Right ventricle myocardium inferior (tissue), 1 donor: ENCODE measurements at regions not wholly inside any gene's neighbourhood (a gene's known extent, or its start where the extent isn't known, plus 50 kb on each side); places are given as distances from the start of the nearest gene placed in this dataset.
"Not testable (repeated sequence)": the region's sequence is repeated elsewhere in the genome, so short reads cannot be mapped to it uniquely, and the experiment has no call there.

Experiments used
- ATAC-seq: fragments of 200-7000 bp; cut with Tn5 transposase; one replicate; pipeline ENCODE4 v1.9.1; 2020; ENCODE audit warnings: mild to moderate bottlenecking, moderate library complexity
- DNase-seq: peaks from one replicate; pipeline ENCODE4 v3.0.0; 2021; ENCODE audit errors: missing footprints
- intact Hi-C: fragments of 100-400 bp; cut with DNase I; formaldehyde crosslinking; loops from one replicate; pipeline ENCODE4 v1.11.0; 2022
- donor health status: DM: no; HTN: yes; CAD: no; lungs with severe emphysema.

DNA sequence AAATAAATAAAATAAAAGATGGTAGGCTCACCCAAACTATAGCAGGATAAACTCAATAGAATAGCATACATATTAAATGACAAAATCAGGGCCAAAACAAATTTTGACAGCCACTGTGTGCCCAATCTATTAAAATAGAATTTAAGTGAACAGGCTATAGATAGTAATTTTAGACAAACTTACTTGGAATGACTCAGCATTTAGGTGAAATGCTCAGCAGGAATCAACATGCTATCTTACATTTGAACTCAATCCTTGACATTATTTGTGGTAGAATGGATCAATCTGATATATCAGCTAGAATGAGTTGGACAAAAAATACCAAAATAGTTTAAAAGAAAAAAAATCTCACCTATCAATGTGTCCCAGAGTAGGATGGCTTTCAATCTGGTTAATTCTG, 578.6 kb downstream of the RFPL4B start:
- intact Hi-C loops, result no loop called here
- ATAC-seq (no peak), DNase-seq (no peak)

DNA sequence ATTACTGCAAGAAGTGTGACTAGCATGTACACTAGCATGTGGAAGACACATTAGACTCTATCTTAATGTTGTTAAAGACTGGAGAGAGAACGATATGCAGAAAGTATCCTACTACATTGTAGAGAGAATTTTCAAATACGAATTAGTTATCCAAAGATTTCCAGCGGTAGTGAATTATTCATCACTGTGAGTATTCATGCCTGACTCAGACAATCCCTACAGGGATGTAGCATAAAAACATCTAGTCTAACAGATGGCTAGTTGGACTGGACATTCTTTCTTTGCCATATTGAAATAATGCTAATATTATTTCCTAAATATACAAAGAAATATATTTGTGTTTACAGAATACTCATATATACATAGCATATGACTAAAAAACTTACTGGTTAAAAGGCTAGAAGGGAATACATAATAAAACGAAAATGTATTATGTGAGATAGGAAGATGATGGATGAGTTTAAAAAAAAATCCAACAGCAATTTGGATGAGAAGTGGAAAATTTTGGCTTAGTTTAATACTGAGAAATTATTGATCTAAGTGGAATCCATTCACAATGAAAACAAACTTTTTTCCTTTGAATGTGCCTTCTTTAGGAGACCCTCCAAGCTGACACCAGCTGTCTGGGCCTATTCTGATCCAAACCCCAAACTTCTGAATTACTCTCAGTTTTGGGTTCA, 580.7 kb downstream of the RFPL4B start:
- DNase-seq (no peak), ATAC-seq (no peak)
- intact Hi-C loops, result no loop called here

- DNase-seq (no peak), ATAC-seq (no peak)
- intact Hi-C loops, result no loop called here
Measured at GRCh38 chr6:112929641-112930040, 582.5 kb downstream of the RFPL4B start.

GRCh38 chr6:112931832-112932231, 584.7 kb downstream of the RFPL4B start:
- peak; percentile 56 for ATAC-seq
- intact Hi-C loops, result no loop called here
- no peak for DNase-seq

DNA sequence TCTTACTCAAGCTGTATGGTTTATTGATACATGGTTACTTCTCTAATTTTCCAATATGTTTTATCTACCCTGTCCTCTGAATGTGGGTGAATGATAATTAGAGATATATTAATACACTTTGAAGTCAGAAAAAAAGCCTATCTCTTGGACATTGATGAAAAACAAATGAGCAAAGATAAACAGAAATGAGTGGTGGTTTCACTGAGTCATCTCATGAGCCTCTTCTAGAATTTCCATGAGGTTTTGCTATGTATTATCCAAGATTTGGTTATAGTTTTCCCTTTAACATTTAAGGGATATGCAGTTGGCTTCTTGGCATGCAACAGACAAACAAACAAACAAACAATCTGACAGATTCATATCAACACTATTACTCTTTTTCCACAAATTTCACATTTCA, 586.8 kb downstream of the RFPL4B start:
- intact Hi-C loops, result no loop called here
- ATAC-seq (no peak), DNase-seq (no peak)

DNA sequence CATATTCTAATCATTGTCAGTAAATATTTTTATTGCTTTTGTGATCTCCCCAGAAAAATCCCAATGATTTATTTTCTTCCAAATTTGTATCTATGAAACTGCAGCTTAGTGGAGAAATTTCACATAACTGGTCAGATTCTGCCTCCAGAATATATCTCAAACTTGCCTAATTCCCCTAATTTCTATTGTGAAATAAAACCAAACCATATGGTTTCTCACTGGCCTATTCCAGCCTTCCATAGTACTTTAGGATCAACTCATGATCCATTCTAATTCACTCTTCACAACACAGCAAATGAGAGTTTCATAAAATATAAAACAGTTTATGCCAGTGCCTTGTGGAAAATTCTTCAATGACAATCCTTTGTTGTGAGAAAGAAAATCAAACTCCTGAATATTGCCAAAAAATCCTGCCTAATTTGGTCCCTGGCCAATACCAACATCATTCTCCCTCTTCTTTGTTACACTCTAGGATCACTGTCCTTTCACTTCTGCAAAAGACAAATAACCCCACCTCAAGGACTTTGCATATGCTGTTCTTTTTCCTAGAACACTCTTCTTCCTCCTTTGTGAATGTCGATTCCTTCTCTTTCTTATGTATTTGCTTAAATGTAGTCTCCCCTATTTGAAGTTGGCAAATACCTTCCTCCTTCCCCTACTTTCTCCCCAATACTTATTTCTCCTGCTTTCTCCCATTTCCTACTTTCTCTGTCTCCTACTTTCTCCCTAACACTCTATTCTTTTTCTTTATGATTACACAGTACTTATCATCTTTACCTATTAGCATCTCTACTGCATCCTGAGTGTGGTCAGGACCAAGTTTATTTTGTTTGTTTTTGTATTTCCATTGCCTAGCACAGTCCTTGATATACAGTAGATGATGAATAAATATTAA, 587.5 kb downstream of the RFPL4B start:
- intact Hi-C loops, result no loop called here
- DNase-seq (no peak), ATAC-seq (no peak)

DNA sequence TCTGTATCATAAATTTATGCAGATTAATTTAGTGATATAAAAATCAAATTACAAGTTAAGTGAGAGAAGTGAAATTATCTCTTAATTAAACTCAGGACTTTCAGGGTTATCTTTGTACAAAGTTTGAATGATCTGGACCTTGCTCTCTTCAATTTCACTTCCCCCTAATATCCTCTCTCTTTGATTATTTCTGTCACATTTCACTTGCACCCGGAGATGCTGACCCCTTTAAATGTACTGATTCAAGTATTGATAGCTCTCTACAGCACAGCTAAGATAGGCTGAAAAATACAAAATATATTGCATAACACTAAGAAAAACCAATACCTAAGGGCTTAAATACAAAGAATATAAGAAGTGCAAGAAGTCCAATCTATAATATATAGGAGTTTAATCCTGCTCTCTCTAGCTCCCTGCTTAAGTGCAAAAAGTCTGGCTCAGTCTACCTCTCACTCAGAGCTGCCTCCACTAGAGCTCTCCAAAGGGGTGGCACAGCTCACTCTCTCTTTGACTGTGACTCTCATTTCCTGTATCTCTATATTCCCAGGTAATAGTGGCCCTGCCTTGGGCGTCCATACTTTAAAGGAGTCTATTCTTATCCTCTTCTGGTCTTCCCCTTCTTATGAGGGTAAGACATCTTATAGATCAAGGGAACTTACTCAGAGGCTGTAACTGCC, 588.4 kb downstream of the RFPL4B start:
- ATAC-seq, result no peak
- intact Hi-C loops, result no loop called here
- no peak for DNase-seq

DNA sequence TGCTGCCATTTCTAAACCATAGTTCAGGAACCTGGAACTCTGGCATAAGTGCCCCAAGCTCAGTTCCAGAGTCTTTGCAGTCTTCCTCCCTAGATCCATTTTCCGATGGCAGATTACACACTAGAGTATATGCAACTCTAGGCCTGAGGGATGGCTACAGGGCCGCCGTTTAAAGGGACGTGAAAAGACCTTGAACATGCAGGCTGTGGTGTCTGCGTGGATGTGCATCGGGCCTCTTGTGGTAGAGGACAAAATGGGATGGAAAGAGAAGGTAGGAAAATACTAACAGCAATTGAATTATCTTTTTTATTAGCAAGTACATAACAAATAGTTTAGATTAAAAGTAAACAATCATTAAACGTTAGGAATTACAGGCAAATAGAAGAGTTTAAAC, 588.9 kb downstream of the RFPL4B start:
- DNase-seq, result no peak
- intact Hi-C loops, result no loop called here
- no peak for ATAC-seq

- DNase-seq, result no peak
- intact Hi-C loops, result no loop called here
- ATAC-seq, result peak; percentile 64
Measured at GRCh38 chr6:112936504-112936903, 589.4 kb downstream of the RFPL4B start.

GRCh38 chr6:112937690-112938089, 590.6 kb downstream of the RFPL4B start:
- ATAC-seq, intact Hi-C loops: not testable (repeated sequence)

DNA sequence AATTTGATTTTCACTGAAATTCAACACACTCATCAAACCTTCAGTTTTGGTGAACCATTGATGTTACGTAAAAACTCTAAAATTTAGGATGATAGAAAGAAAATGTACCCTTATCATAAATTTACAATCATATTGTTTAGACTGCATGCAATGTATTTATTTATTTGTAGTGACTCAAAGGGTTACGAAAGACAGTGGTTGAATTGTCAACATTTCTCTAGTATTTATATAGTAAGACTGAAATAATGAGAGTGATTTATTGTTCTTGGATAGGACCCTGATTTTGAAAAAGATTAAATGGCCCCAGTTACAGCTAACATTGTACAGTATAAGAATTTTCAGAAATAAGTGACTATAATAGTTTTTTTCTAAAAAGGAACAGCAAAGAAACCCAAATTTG, 591.5 kb downstream of the RFPL4B start:
- ATAC-seq (no peak), DNase-seq (no peak)
- intact Hi-C loops, result no loop called here

More at GRCh38 chr6:112937690-112938089, 590.6 kb downstream of the RFPL4B start:
- not testable (repeated sequence) for DNase-seq

DNA sequence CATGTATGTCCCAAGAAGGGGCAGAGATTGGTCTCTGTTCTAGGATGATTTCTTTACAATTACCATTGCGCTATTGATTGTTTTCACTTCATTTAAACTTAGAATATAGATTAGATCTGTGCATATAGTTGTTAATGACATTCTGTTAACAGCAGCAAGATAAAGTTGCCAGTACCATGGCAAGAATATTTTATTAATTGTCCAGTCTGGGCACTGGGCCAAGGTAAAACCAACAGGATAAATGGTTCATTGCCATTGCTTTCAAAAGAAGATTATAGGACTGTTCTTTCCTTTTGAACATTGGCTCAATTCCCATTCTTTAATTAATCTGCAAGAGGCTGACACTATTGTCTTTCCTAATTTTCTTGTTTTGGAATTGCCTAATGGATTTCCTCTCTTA, 592.4 kb downstream of the RFPL4B start:
- intact Hi-C loops, result no loop called here
- ATAC-seq (no peak), DNase-seq (no peak)

DNA sequence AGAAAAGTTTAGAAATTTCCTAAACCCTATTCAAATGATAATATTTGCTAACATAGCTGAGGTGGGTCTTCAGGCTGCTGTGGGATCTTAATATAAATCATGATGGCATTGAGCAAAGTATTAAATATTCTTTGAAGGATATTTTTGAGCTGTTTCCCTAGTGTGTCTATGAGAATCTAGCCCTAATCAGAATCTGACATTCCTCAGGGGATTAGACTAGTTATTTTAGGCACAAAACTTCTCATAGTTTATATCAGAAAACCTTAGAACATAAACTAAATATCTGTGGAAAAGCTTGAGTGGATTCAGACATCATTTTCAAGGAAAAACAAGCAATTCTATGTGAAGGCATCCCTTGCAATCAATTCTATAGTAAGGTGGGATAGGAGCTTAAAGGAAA, 594.5 kb downstream of the RFPL4B start:
- DNase-seq (no peak), ATAC-seq (no peak)
- intact Hi-C loops, result no loop called here

DNA sequence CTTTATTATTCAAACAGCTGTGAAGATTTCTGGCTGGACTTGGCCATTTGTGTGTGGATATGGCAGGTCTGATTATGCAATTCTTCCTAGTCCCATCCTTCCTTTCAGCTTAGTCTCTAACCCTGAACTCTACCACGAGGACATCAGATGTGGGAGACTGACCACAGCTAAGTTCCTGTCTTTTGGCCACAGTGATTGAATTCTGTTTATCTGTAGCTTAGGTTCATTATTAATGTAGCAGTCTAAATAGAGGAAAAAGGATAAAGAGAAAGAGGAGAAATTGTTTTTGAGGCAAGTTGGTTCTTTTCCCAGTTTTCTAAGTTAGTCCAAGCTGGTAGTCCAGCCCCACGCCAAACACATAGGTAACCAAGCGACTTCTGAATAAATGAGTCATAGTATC, 598.9 kb downstream of the RFPL4B start:
- ATAC-seq (peak; percentile 78), DNase-seq (no peak)
- intact Hi-C loops, result no loop called here

DNA sequence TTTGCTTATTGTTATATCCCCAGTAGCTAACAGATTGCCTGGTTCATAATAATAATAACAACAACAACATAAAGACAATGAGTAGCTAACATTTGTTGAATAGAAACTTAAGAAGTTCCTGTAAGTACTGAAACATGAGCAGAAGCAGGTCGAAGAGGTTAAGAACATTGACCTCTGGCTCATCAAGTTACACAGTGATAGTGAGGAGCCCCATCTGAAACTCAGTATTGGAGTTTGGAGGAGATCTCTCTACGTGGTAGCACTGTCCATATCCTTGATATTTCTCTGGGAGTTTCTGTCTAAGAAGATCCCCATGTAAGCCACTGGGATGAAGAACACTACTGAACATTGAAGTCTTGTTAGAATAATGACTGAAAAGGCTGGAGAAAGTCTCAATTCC, 600.4 kb downstream of the RFPL4B start:
- ATAC-seq (no peak), DNase-seq (no peak)
- intact Hi-C loops, result no loop called here

DNA sequence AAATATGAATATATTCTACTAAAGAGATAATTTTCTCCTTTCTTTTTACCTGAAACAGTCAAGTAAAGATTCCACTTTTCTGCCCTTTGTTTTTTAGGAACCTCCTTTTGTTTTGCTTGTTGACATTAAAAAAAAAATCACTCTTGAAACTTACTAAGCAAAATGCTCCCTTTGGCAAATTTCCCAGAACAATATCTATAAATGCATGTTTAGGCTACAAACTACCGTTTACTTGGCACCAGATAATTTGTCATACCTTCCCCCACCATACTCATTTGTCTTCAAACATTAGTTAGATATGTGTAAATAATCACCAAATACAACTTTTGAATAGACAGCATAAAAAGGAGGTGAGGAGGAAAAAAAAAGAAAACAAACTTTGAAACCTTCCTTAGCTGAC, 604.7 kb downstream of the RFPL4B start:
- intact Hi-C loops, result no loop called here
- ATAC-seq (no peak), DNase-seq (no peak)

DNA sequence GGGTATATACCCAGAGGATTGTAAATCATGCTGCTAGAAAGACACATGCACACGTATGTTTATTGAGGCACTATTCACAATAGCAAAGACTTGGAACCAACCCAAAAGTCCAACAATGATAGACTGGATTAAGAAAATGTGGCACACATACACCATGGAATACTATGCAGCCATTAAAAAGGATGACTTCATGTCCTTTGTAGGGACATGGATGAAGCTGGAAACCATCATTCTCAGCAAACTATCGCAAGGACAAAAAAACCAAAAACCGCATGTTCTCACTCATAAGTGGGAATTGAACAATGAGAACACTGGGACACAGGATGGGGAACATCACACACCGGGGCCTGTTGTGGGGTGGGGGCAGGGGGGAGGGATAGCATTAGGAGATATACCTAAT, 608.6 kb downstream of the RFPL4B start:
- ATAC-seq, DNase-seq, intact Hi-C loops: not testable (repeated sequence)

GRCh38 chr6:112956696-112957535, 609.8 kb downstream of the RFPL4B start:
- intact Hi-C loops, result no loop called here
- DNase-seq, result no peak
- ATAC-seq, result peak; percentile 96

- intact Hi-C loops, result no loop called here
- ATAC-seq, result no peak
- no peak for DNase-seq
Measured at GRCh38 chr6:112957536-112957916, 610.4 kb downstream of the RFPL4B start.
